GM18505 (cell line): ENCODE measurements at regions not wholly inside any gene's neighbourhood (a gene's known extent, or its start where the extent isn't known, plus 50 kb on each side); places are given as distances from the start of the nearest gene placed in this dataset.
"Not testable (repeated sequence)": the region's sequence is repeated elsewhere in the genome, so short reads cannot be mapped to it uniquely, and the experiment has no call there.

Experiments used
- ATAC-seq: cut with Tn5 transposase; IDR thresholded peaks from one replicate; pipeline ENCODE4 v1.9.1; 2021; ENCODE audit not compliant: unreplicated experiment
- POLR2A ChIP-seq: IDR thresholded peaks from 4 replicates; pipeline ENCODE4 v1.6.1; 2011; ENCODE audit warnings: borderline replicate concordance; ENCODE audit not compliant: insufficient read depth, insufficient read length; ENCODE audit errors: extremely low read depth

DNA sequence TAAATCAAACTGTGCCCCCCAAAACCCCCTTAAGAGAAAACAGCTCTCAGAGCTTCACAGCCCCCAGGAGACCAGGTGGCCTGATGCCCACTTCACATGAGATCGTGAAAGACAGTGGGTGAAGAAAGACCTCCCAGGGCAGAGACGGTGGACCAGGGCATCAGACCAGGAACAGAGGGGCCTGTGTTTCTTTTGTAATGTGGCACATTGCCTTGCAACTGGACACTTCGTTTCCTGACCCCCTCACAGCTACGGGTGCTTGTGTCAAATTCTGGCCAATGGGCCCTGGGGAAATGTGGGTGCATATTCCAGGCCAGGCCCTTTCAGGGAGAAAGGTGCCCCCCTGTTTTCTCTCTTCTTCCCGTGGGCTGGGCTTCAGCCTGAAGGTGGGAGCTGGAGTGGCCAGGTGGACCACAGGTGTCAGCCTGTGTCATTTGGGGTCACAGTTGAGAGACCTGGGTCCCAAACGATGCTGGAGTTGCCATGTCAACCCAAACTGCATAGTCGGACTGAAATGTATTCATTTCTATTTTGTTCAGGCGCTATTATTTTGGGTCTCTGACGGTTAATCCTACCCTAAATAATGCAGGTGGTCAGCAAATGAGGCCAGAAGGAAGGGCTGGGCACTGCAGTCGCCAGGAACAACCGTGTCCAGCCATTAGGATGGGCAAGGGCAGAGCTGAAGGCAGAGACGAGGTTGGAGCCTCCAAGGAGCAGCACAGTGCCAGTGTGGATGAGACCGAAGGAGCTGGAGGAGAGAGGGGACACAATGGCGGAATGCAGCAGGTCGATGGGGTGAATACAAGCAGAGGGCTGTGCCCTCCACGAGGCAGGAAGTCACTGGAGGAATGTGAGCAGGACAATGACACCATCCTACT lies 338.2 kb downstream of the EIPR1 start:
- no peak for ATAC-seq
- no peak for TF ChIP-seq POLR2A

GRCh38 chr2:3038636-3039035 lies 339.0 kb downstream of the EIPR1 start:
- TF ChIP-seq POLR2A, result no peak
- ATAC-seq, result no peak

DNA sequence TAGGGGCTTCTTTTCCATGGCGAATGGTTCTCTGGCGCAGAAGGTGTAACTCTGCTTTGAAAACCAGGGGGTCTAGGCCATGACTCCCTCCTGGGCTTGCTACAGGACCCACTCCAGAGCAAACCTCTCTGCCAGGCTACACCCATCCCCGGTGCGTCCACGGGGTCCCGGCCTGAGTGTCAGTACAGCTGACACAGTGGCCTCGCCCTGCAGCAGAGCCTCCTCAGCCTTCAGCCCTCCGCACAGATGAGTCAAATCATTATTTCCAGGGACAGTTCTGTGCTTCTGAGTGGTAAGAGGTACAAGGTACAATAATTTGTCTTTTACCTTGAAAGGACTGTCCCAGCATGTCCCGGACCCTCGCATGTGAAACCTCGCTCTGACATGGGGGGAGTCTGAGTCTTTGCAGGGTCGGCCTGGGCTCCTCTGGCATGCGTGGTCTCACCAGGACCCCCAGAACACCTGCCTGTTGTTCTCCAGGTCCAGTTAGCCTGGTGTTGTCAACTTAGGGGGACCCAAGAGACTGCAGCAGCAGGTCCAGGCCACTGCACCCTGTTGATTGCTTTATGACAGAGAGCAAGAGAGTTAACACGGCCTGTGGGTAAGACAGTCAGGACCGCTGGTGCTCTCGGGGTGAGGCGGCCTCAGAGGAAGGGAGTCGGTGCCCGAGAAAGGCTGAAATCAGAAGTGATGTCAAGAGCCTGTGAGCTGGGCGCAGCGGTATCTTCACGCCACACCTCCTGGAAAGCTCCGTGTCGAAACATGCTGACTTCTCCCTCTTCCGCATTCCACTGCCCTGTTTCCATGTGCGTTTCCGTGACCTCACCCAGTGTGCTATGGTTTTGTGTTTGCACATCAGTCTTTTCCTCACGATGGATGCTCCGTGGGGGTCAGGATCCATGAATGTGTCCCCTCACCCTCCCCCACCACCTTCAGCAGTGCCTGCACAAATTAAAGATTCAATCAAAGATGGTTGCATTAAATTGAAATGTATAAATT lies 340.1 kb downstream of the EIPR1 start:
- no peak for ATAC-seq
- TF ChIP-seq POLR2A, result no peak

- no peak for TF ChIP-seq POLR2A
- ATAC-seq, result no peak
Measured at GRCh38 chr2:3036432-3037125, 341.0 kb downstream of the EIPR1 start.

DNA sequence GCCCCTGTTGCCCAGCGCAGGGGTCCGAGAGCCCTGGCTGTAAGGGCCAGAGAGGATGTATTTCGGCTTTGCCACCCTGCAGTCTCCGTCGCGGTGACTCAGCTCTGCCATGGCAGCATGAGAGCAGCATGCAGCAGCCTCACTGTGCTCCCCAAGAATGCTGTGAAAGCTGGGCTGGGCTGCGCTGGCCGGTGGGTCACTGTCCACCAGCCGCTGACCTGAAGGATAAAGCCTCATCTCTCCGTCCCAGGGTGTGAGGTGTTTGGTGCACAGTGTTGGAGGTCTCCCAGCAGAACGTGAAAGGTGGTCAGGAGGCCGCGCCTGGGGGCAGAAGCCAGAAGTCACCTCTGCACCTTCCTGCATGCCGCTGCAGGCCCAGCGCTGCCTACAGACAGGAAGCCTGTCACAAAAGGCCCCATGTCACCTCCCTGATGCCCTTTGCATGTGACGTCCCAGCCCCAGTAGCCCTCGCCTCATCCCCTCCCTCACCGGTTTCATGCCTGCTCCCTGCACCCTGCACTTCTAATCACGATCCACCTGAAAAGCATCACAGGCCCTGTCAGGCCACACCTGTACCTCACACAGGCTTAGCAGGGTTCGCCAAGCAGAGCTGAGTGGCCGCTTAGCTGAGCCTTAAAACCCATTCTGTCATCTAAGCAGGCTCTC lies 342.1 kb downstream of the EIPR1 start:
- no peak for TF ChIP-seq POLR2A
- ATAC-seq, result no peak

DNA sequence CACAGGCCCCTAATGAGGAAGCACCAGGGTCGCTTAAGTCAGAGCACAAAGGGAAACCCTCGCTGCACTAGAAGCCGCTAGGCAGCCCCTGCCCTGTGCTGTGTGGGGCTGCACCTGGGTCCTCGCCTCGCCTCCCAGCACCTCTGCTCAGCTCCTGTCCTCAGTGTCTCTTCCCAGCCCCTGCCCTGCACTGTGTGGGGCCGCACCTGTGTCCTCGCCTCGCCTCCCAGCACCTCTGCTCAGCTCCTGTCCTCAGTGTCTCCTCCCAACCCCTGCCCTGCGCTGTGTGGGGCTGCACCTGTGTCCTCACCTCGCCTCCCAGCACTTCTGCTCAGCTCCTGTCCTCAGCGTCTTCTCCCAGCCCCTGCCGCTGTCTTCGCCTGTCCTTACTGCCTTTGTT lies 342.8 kb downstream of the EIPR1 start:
- TF ChIP-seq POLR2A, result no peak
- ATAC-seq, result no peak

DNA sequence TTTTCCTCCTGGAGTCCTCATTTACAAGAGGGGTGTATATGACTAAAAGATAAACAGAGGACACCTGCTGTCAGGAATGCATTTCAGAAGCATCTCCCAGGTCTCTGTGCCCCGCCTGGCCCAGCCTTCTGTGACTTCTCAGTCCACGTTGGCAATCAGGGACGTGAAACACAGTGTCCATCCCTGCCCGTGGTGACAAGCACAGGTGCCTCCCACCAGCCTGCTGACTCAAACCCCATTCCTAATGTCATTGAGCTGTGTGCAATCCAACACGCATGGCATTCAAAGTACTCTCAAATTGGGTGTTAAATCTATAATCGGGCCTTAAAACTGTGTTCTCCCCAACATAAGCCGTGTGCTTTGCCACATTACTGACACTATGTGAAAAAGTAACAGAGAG lies 343.2 kb downstream of the EIPR1 start:
- no peak for TF ChIP-seq POLR2A
- no peak for ATAC-seq

DNA sequence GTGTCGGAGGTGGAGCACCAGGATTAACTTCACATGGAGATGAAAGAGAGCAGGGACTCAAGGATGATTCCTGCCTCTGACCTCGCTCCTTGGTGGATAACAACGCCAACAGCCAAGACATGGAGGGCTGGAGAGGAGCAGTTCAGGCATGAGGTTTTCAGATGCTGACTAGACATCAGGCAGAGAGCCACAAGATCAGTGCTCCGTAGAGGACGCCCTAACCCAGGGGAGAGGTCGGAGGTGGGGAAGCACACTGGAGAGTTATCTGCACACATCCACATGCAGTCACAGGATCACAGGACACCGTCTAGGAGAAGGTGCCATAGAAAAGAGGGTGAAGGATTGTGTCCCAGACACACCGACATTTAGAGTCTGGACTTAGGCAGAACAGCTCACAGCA lies 344.3 kb downstream of the EIPR1 start:
- no peak for TF ChIP-seq POLR2A
- ATAC-seq, result no peak

DNA sequence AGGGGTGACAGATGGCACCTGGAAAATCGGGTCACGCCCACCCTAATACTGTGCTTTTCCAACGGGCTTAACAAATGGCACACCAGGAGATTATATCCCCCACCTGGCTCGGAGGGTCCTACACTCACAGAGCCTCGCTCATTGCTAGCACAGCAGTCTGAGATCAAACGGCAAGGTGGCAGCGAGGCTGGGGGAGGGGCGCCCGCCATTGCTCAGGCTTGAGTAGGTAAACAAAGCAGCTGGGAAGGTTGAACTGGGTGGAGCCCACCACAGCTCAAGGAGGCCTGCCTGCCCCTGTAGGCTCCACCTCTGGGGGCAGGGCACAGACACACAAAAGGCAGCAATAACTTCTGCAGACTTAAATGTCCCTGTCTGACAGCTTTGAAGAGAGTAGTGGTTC lies 346.8 kb downstream of the EIPR1 start:
- ATAC-seq, result not testable (repeated sequence)

DNA sequence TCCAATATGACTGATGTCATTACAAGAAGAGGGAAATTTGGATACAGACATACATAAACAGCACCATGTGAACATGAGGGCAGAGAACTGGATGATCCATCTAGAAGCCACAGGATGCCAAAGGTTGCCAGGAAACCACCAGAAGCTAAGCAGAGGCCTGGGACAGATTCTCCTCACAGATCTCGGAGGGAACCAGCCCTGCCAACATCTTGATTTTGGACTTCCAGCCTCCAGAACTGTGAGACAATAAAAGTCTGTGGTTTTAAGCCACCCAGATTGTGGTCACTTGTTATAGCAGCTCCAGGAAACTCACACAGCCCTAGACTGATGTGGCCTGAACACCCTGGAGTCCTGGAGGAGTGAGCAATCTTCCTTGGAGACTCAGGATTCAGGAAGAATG lies 351.6 kb downstream of the EIPR1 start:
- no peak for ATAC-seq

DNA sequence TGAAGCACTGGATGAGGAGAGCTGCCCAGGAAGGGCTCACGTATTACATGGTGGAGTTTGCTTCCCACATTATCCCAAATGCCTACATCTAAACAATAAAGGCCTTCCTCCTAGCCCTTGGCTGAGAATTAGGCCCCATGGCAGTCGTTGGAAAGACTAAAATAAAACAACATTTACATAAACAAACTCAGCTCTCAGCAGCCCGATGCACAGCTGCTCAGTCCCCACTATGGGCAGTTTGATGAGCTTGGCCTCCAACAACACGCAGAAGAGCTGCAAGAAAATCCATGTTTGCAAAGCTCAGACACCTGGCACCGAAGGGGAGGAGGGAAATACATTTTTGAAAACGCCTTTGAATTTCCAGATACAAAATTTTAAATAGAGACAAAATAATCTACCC lies 352.4 kb downstream of the EIPR1 start:
- ATAC-seq, result no peak
- TF ChIP-seq POLR2A, result no peak

More for the DNA sequence above, 351.6 kb downstream of the EIPR1 start:
- no peak for TF ChIP-seq POLR2A

- no peak for ATAC-seq
- no peak for TF ChIP-seq POLR2A
Measured at GRCh38 chr2:3024401-3024935, 353.1 kb downstream of the EIPR1 start.
